Progenitor cell of endocrine pancreas (in vitro differentiated cells): ENCODE measurements at regions not wholly inside any gene's neighbourhood (a gene's known extent, or its start where the extent isn't known, plus 50 kb on each side); places are given as distances from the start of the nearest gene placed in this dataset.

Experiments used
- DNase-seq: peaks from one replicate; pipeline ENCODE4 v3.0.0; 2021; ENCODE audit warnings: low spot score; ENCODE audit not compliant: unreplicated experiment
- H3K27ac Mint-ChIP-seq: 2 replicates; pipeline ENCODE4 v1.8.0; 2021; ENCODE audit warnings: mild to moderate bottlenecking, moderate library complexity, mixed read lengths
- H3K27me3 Mint-ChIP-seq: 2 replicates; pipeline ENCODE4 v1.8.0; 2021; ENCODE audit warnings: mixed read lengths
- H3K36me3 Mint-ChIP-seq: 2 replicates; pipeline ENCODE4 v1.8.0; 2022; ENCODE audit warnings: mixed read lengths; ENCODE audit not compliant: insufficient read depth
- H3K4me1 Mint-ChIP-seq: 2 replicates; pipeline ENCODE4 v1.8.0; 2021; ENCODE audit warnings: low read depth, mixed read lengths
- H3K4me3 Mint-ChIP-seq: 2 replicates; pipeline ENCODE4 v1.8.0; 2021; ENCODE audit warnings: low read depth, mild to moderate bottlenecking, moderate library complexity, mixed read lengths
- H3K9me3 Mint-ChIP-seq: 2 replicates; pipeline ENCODE4 v1.8.0; 2021; ENCODE audit warnings: low read depth, mixed read lengths
- CTCF ChIP-seq: fragments of 200-600 bp; sonication (generic); IDR thresholded peaks from one replicate; pipeline ENCODE4 v1.5.0; 2021; ENCODE audit warnings: antibody characterized with exemption, mild to moderate bottlenecking; ENCODE audit not compliant: unreplicated experiment

- Mint-ChIP-seq H3K4me3 (no peak overlapping the region), H3K27me3 (no peaks in the 10 kb centered on the region), H3K36me3 (no peaks in the 10 kb centered on the region), H3K4me1 (no peaks in the 10 kb centered on the region), H3K9me3 (no peaks in the 10 kb centered on the region), H3K27ac (no peak overlapping the region)
- no peak for DNase-seq
- no peak for TF ChIP-seq CTCF
Observed at GRCh38 chr7:41012041-41012440, 690.8 kb downstream of the INHBA start.

- H3K36me3 Mint-ChIP-seq, result no peaks in the 10 kb centered on the region
- TF ChIP-seq CTCF, result no peak
Observed at GRCh38 chr7:41010967-41011366, 691.9 kb downstream of the INHBA start.

GRCh38 chr7:41010418-41010817 lies 692.5 kb downstream of the INHBA start:
- peaks cover 4% of the 10 kb centered on the region for H3K4me1 Mint-ChIP-seq
- no peak for DNase-seq
- no peaks in the 10 kb centered on the region for H3K27me3 Mint-ChIP-seq
- TF ChIP-seq CTCF, result no peak
- H3K27ac Mint-ChIP-seq, result no peak overlapping the region
- no peak overlapping the region for H3K4me3 Mint-ChIP-seq
- no peaks in the 10 kb centered on the region for H3K36me3 Mint-ChIP-seq
- no peaks in the 10 kb centered on the region for H3K9me3 Mint-ChIP-seq

More at GRCh38 chr7:41010967-41011366, 691.9 kb downstream of the INHBA start:
- H3K27me3 Mint-ChIP-seq, result no peaks in the 10 kb centered on the region
- no peak for DNase-seq
- peaks cover 4% of the 10 kb centered on the region for H3K4me1 Mint-ChIP-seq
- no peak overlapping the region for H3K27ac Mint-ChIP-seq
- no peak overlapping the region for H3K4me3 Mint-ChIP-seq
- no peaks in the 10 kb centered on the region for H3K9me3 Mint-ChIP-seq

GRCh38 chr7:41007811-41008210 lies 695.1 kb downstream of the INHBA start:
- Mint-ChIP-seq H3K4me3 (no peak overlapping the region), H3K27ac (no peak overlapping the region), H3K27me3 (no peaks in the 10 kb centered on the region), H3K4me1 (peaks cover 5% of the 10 kb centered on the region), H3K9me3 (no peaks in the 10 kb centered on the region), H3K36me3 (no peaks in the 10 kb centered on the region)
- DNase-seq, result no peak
- no peak for TF ChIP-seq CTCF

- Mint-ChIP-seq H3K27ac (no peak overlapping the region), H3K4me1 (peaks cover 5% of the 10 kb centered on the region), H3K36me3 (no peaks in the 10 kb centered on the region), H3K4me3 (no peak overlapping the region), H3K27me3 (no peaks in the 10 kb centered on the region), H3K9me3 (no peaks in the 10 kb centered on the region)
- DNase-seq, result no peak
- TF ChIP-seq CTCF, result no peak
Observed at GRCh38 chr7:41007351-41007751, 695.5 kb downstream of the INHBA start.
